Smooth muscle cell (in vitro differentiated cells): ENCODE measurements at regions not wholly inside any gene's neighbourhood (a gene's known extent, or its start where the extent isn't known, plus 50 kb on each side); places are given as distances from the start of the nearest gene placed in this dataset.

Source experiments
- DNase-seq: peaks from one replicate; lab custom pipeline; 2025; ENCODE audit not compliant: unreplicated experiment; lab: John Stamatoyannopoulos, UW
- H2AFZ ChIP-seq: fragments of 200-600 bp; sonication (generic); 2 replicates; pipeline ENCODE4 v1.6.0; 2016; ENCODE audit warnings: antibody characterized with exemption, low read depth, mild to moderate bottlenecking
- H3F3A ChIP-seq: fragments of 200-600 bp; sonication (generic); 2 replicates; pipeline ENCODE4 v1.6.0; 2017; ENCODE audit warnings: antibody characterized with exemption, low read depth
- H3K27ac ChIP-seq: fragments of 200-600 bp; sonication (generic); 2 replicates; pipeline ENCODE4 v1.5.1; 2016; ENCODE audit warnings: low read depth, mild to moderate bottlenecking
- H3K27me3 ChIP-seq: fragments of 200-600 bp; sonication (generic); 2 replicates; pipeline ENCODE4 v1.6.1; 2016; ENCODE audit warnings: low read depth, mild to moderate bottlenecking
- H3K36me3 ChIP-seq: fragments of 200-600 bp; sonication (generic); 2 replicates; pipeline ENCODE4 v1.5.1; 2016; ENCODE audit warnings: low read depth
- H3K4me1 ChIP-seq: fragments of 200-600 bp; sonication (generic); 2 replicates; pipeline ENCODE4 v1.5.1; 2016; ENCODE audit warnings: low read depth
- H3K4me2 ChIP-seq: fragments of 200-600 bp; sonication (generic); 2 replicates; pipeline ENCODE4 v1.6.0; 2016; ENCODE audit warnings: mild to moderate bottlenecking
- H3K4me3 ChIP-seq: fragments of 200-600 bp; sonication (generic); 2 replicates; pipeline ENCODE4 v1.5.1; 2016; ENCODE audit warnings: mild to moderate bottlenecking
- H3K79me2 ChIP-seq: fragments of 200-600 bp; sonication (generic); 2 replicates; pipeline ENCODE4 v1.6.0; 2016; ENCODE audit warnings: low read depth, mild to moderate bottlenecking
- H3K9ac ChIP-seq: fragments of 200-600 bp; sonication (generic); 2 replicates; pipeline ENCODE4 v1.6.0; 2016; ENCODE audit warnings: low read depth
- H3K9me3 ChIP-seq: fragments of 200-600 bp; sonication (generic); replicated peaks from 2 replicates; pipeline ENCODE4 v1.5.1; 2016; ENCODE audit warnings: low read depth
- H4K20me1 ChIP-seq: fragments of 200-600 bp; sonication (generic); 2 replicates; pipeline ENCODE4 v1.6.0; 2016; ENCODE audit warnings: low read depth
- CTCF ChIP-seq: fragments of 200-600 bp; sonication (generic); IDR thresholded peaks from 2 replicates; pipeline ENCODE4 v1.5.1; 2017; ENCODE audit warnings: borderline replicate concordance, mild to moderate bottlenecking, antibody characterized with exemption; ENCODE audit not compliant: insufficient read depth, poor library complexity, severe bottlenecking
- WGBS: methylation state at CpG from one replicate; pipeline ENCODE4 v1.1.7; 2016; ENCODE audit warnings: low lambda C conversion rate; 5-methylcytosine and 5-hydroxymethylcytosine counted together

- no peaks in the 10 kb centered on the region for H3K4me1 ChIP-seq
- no peaks in the 10 kb centered on the region for H3K9me3 ChIP-seq
- 62% methylated on average over 12 of the region's 12 CpGs for WGBS
- TF ChIP-seq CTCF = no peak
- H3K27ac ChIP-seq = no peak overlapping the region
- no peaks in the 10 kb centered on the region for H4K20me1 ChIP-seq
- DNase-seq = no peak
- H3K9ac ChIP-seq = no peak overlapping the region
- no peak overlapping the region for H3K4me3 ChIP-seq
- H3K36me3 ChIP-seq = no peaks in the 10 kb centered on the region
- H3K27me3 ChIP-seq = no peaks in the 10 kb centered on the region
- H3F3A ChIP-seq = no peaks in the 10 kb centered on the region
- H3K4me2 ChIP-seq = no peak overlapping the region
- no peaks in the 10 kb centered on the region for H3K79me2 ChIP-seq
- no peak overlapping the region for H2AFZ ChIP-seq
Observed at GRCh38 chr18:45505497-45506206, 109.6 kb upstream of the SLC14A2 start.

GRCh38 chr18:45506951-45507350 is 108.3 kb upstream of the SLC14A2 start:
- TF ChIP-seq CTCF = no peak
- H3K9me3 ChIP-seq = no peaks in the 10 kb centered on the region
- no peaks in the 10 kb centered on the region for H3K4me1 ChIP-seq
- H3K79me2 ChIP-seq = no peaks in the 10 kb centered on the region
- H4K20me1 ChIP-seq = no peaks in the 10 kb centered on the region
- H3K27ac ChIP-seq = no peak overlapping the region
- H3K36me3 ChIP-seq = no peaks in the 10 kb centered on the region
- H2AFZ ChIP-seq = no peak overlapping the region
- WGBS = 93% methylated on average over 4 of the region's 4 CpGs
- H3K27me3 ChIP-seq = no peaks in the 10 kb centered on the region
- H3K4me3 ChIP-seq = no peak overlapping the region
- H3K9ac ChIP-seq = no peak overlapping the region
- H3F3A ChIP-seq = no peaks in the 10 kb centered on the region
- H3K4me2 ChIP-seq = no peak overlapping the region
- DNase-seq = no peak

GRCh38 chr18:45509535-45509934 is 105.7 kb upstream of the SLC14A2 start:
- no peak for TF ChIP-seq CTCF
- no peaks in the 10 kb centered on the region for H3F3A ChIP-seq
- H3K27ac ChIP-seq = no peak overlapping the region
- no peaks in the 10 kb centered on the region for H3K9me3 ChIP-seq
- H2AFZ ChIP-seq = no peak overlapping the region
- no peak for DNase-seq
- H4K20me1 ChIP-seq = no peaks in the 10 kb centered on the region
- H3K4me3 ChIP-seq = no peak overlapping the region
- H3K36me3 ChIP-seq = no peaks in the 10 kb centered on the region
- WGBS = 82% methylated on average over 4 of the region's 4 CpGs
- H3K4me1 ChIP-seq = no peaks in the 10 kb centered on the region
- H3K9ac ChIP-seq = no peak overlapping the region
- H3K79me2 ChIP-seq = no peaks in the 10 kb centered on the region
- H3K27me3 ChIP-seq = no peaks in the 10 kb centered on the region
- H3K4me2 ChIP-seq = no peak overlapping the region

- H3K9me3 ChIP-seq = no peaks in the 10 kb centered on the region
- no peaks in the 10 kb centered on the region for H3K4me1 ChIP-seq
- no peaks in the 10 kb centered on the region for H3K36me3 ChIP-seq
- H2AFZ ChIP-seq = no peak overlapping the region
- no peak overlapping the region for H3K4me3 ChIP-seq
- no peak for DNase-seq
- WGBS = 89% methylated on average over 3 of the region's 3 CpGs
- no peaks in the 10 kb centered on the region for H3K79me2 ChIP-seq
- no peak overlapping the region for H3K4me2 ChIP-seq
- H3F3A ChIP-seq = no peaks in the 10 kb centered on the region
- H3K9ac ChIP-seq = no peak overlapping the region
- no peak overlapping the region for H3K27ac ChIP-seq
- TF ChIP-seq CTCF = no peak
- no peaks in the 10 kb centered on the region for H4K20me1 ChIP-seq
- H3K27me3 ChIP-seq = no peaks in the 10 kb centered on the region
Observed at GRCh38 chr18:45510656-45511055, 104.6 kb upstream of the SLC14A2 start.
